ENCODE measurements at regions not wholly inside any gene's neighbourhood (a gene's known extent, or its start where the extent isn't known, plus 50 kb on each side); places are given as distances from the start of the nearest gene placed in this dataset.

- TF ChIP-seq CTCF (conservative IDR thresholded peaks at IDR 0.05), result no peak
- TF ChIP-seq EZH2 (IDR thresholded peaks at IDR 0.05; ENCODE audit: low read depth), result no peak
These were observed 1331.5 kb upstream of the PABPC4L start for GRCh38 chr4:135533053-135533452.
